ENCODE measurements at regions not wholly inside any gene's neighbourhood (a gene's known extent, or its start where the extent isn't known, plus 50 kb on each side); places are given as distances from the start of the nearest gene placed in this dataset.

DNA sequence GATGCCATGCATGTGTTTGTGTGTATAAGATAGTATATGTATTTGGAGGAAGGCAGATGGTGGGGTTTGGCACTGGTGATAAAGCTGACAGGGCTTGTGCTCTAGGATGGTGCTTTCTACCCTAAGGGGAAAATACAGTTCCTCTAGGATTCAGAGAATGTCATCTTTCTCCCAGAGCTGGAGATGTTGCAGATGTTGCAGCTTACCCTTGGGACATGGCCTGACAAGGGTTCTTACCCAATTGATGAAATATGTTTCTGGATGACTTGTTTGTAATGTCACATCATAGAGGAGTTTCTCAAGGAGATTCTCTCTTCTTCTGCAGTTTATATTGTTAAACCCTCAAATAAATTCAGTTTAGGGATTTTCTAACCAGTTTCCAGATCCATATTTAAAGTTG lies 52.5 kb upstream of the PITX2 start:
- DNase-seq, result no peak

GRCh38 chr4:110676241-110676640 lies 53.4 kb upstream of the PITX2 start:
- no peak for DNase-seq

DNA sequence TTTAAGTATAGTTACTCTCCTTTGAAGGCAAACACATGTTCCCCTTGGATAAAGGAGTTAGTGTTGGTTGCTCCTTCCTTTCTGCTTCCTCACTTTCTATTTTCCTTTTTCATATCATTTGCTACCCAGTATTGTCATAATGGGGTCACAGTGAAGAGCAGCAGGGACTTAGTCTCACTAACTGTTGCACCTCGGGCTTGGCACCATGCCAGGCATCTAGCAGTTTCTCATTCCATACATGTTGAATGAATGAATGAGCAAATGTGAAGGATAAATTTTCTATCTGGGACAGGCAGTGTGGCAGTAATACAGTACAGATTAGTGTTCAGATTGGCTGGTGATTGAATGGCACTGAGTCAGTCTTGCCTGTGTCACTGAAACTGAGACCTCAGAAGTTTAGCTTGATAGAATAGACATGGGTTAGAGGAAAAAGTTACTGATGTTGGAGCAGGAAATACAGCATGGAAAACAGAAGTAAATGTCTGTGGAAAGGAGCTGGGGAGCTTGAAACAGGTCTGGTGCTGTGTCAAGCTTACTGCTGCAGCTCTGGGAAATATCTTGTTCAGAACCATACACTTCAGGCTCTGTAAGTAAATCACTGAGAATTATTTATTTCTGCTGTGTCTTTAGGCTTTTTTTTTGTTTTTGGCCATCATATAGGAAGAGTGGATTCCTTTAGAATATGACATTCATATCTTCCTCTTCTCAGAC lies 55.8 kb upstream of the PITX2 start:
- DNase-seq, result no peak

- no peak for DNase-seq
Observed at GRCh38 chr4:110680265-110680664, 57.4 kb upstream of the PITX2 start.

DNA sequence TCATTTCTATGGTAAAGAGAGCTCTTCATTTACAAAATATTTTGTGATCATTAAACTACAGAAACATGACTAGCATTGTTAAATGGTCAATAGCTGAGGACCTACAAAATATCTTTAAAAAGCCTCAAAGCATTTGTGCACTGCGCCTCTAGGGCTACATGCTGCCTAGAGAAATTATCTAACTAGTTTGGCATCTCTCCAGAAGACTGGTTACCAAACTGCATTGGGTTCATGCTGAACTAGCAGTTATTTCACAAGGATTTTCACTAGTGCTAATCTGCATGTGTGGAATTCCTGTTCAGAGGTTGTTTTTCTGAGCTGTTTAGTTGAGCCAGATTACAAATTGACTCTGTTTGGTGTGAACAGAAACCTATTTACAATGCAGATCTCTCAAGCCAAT lies 58.5 kb upstream of the PITX2 start:
- DNase-seq, result no peak

- DNase-seq, result no peak
Observed at GRCh38 chr4:110682311-110682710, 59.4 kb upstream of the PITX2 start.

DNA sequence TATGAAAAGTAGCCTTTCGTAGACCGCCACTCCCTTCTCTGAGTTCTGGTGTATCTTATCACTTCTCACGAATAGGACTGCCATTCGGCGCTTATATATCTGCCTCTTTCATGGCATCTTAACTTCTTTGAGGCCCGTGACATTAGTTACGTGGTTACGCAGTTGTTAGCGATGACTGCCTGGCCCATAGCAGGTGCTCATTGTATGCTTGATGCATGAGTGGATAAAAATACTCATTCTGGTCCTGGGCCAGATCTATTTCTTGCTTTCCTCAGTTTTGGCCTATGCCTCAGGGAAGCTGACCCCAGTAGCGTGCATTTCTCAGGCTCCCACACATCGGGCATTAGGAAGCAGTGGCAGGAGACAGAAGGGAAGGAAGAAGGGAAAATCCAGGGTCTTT lies 60.7 kb upstream of the PITX2 start:
- no peak for DNase-seq

GRCh38 chr4:110702326-110702725 lies 79.4 kb upstream of the PITX2 start:
- no peak for DNase-seq

- no peak for DNase-seq
Observed at GRCh38 chr4:110704748-110705439, 82.0 kb upstream of the PITX2 start.

GRCh38 chr4:110705440-110705782 lies 82.5 kb upstream of the PITX2 start:
- no peak for DNase-seq

- DNase-seq, result no peak
Observed at GRCh38 chr4:110710070-110710469, 87.2 kb upstream of the PITX2 start.

DNA sequence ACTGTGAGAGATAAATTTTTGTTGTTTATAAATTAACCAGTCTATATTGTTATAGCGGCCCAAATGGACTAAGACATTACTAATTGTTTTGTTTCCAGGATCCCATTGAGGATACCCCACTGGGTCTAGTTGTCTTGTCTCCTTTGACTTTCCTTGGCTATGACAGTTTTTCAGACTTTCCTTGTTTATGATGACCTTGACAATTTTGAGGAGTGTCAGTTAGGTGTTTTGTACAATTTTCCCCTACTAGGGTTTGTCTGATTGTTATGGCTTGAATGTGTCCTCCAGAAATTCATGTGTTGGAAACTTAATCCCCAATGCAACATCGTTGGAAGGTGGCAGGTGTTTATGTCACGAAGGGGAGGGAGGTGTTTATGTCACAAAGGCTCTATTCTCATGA lies 89.6 kb upstream of the PITX2 start:
- no peak for DNase-seq

DNA sequence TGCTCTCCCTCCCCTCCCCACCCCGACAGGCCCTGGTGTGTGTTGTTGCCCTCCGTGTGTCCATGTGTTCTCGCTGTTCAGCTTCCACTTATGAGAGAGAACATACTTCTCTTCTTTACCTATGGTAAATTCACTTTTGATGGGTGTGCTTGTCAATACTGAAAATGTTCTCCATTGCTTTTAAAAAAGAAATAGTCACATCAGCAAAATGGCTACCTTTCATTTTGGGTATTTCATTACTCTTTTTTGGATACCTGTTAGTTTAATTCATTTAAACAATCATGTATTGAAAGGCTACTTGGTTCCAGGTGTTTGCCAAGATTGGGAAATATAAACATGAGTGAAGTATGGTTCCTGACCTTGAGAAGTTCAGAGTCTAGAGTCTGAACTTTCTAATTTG lies 107.4 kb upstream of the PITX2 start:
- DNase-seq, result no peak

DNA sequence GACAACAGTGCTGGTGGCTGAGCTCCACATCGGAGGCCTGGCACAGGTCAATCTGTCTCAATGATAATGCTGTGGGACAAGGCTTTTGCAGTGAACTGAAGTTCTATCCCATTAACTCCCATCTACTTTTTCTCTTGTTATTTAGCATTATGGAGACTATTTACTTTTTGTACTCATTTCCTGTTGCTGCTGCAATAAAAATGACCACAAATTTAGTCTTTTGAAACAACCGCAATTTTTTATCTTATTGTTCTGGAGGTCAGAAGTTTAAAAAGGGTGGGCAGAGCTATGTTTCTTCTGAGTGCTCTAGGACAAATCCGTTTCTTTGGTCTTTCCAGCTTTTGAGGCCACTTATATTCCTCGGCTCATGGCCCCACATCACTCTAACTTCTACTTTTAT lies 111.0 kb upstream of the PITX2 start:
- no peak for DNase-seq

DNA sequence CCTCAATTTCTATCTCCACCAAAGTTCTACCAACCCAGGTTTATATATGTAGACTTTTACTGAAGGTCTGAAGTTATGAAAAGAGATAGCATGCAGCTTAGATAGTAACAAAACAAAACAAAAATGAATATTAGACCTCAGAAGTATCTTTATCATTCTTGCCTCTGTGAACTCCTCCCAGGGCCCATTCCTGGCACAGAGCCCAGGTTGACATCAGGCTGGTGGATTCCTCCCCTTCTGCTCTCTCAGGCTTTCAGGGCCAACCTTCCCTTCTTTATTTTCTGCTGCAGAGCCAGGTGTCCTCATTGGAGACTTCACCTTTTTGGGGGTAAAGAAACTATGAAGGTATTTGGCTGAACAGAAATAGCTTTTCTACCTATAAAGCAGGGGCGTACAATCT lies 112.8 kb upstream of the PITX2 start:
- DNase-seq, result no peak

GRCh38 chr4:110737931-110738330 lies 115.1 kb upstream of the PITX2 start:
- no peak for DNase-seq

GRCh38 chr4:110742143-110742542 lies 119.3 kb upstream of the PITX2 start:
- DNase-seq, result no peak

GRCh38 chr4:110748071-110748470 lies 125.2 kb upstream of the PITX2 start:
- no peak for DNase-seq

GRCh38 chr4:110751183-110751582 lies 128.3 kb upstream of the PITX2 start:
- DNase-seq, result no peak

DNA sequence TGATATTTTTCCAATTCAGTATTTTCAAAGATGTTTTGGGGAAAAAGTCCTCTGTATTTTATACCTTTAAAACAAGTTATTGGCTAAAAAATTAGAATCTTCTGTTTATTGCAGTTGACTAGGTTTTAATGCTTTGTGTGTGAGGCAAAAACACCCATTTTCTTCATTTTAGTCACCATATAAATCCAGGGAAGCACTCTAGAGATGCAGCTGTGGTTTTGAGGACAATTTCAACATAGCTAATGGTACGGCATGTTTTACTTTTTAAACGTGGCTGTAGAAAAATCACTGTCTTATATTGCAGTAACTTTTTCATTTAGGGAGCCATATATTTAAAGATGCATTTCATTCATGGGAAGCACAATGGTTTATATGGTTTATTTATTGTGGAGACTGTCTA lies 129.1 kb upstream of the PITX2 start:
- DNase-seq, result no peak

DNA sequence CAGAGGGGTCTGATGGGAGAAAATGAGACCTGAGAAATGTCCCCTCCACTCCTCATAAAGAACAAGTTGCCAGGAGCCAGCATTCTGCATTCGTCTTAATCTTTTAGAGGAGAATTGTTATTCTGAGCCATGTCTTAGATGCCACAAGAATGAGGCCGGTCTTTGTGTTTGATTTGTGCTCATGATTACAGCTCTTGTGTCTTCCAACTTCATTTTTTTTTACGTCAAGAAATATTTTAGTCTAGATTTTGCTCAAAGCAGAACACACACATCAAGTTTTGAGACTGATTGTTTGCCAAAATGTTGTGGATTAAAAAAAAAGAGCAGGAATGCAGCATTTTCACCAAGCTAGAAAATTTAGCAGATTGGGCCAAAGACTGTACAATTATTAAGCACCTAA lies 130.6 kb upstream of the PITX2 start:
- no peak for DNase-seq

DNA sequence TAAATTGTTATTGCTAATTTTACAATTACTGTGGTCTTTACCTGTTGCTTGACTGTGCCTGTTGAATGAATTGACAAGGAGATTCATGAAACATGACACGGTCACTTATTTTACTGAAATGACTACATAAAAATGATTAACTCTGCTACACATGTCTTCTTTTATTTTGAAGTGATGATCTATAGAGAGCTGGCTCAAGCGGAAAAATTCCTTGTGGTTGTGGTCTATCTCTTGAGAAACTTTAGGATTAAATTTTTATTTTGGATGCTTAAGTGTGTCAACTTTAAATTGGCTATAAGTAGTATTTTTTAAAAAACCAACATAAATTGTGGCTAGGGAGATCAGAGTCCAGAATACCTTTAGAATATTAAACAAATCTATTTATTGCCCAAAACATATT lies 131.8 kb upstream of the PITX2 start:
- DNase-seq, result no peak

DNA sequence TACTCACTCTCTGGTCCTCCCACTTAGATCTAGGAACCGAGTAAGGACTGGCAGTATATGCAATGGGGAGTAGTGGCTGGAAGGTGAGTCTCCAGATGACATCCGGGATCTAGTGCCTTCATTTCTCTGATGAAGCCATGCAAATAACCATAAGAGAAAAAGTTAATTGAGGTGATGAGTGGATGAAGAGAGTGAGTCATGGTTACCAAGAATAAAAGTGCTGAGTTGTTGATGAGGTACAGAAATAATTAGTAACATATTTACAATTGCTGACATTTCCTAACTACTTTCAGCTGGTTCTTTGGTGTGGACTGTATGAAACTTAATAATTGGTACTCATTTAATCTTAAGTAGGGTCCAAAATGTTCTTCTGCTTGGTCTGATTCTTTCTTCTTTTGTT lies 146.7 kb upstream of the PITX2 start:
- no peak for DNase-seq

DNA sequence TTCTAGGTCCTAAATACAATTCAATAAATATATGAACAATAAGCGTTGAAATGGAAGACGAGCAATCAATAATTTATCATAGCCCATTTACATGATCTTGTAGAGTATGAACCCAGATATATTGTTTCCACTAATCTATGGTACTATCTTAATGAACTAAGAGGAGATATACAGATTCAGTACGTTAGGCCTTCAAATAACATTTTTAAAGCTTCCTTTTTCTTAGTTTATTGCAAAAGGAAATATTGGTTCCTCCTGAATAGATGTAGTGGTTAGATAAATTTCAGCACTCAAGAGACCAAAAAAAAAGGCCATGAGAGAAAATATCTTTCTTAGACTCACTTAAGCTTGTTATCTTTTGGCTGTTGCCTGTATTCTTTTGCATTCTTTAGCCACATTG lies 147.5 kb upstream of the PITX2 start:
- DNase-seq, result no peak

DNA sequence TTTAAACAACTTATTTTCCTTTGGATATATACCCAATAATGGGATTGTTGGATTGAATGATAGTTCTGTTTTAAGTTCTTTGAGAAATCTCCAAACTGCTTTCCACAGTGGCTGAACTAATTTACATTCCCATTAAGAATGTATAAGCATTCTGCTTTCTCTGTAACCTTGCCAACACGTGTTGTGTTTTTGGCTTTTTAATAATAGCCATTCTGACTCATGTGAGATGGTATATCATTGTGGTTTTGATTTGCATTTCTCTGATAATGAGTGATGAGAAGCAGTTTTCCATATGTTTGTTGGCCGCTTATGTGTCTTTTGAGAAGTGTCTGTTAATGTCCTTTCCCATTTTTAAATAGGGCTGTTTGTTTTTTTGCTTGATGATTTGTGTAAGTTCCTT lies 155.6 kb upstream of the PITX2 start:
- no peak for DNase-seq
